ENCODE measurements at regions not wholly inside any gene's neighbourhood (a gene's known extent, or its start where the extent isn't known, plus 50 kb on each side); places are given as distances from the start of the nearest gene placed in this dataset.
"Not testable (repeated sequence)": the region's sequence is repeated elsewhere in the genome, so short reads cannot be mapped to it uniquely, and the experiment has no call there.

- DNase-seq, result no peak
Measured at GRCh38 chr2:142756430-142756829, 121.0 kb upstream of the KYNU start.

DNA sequence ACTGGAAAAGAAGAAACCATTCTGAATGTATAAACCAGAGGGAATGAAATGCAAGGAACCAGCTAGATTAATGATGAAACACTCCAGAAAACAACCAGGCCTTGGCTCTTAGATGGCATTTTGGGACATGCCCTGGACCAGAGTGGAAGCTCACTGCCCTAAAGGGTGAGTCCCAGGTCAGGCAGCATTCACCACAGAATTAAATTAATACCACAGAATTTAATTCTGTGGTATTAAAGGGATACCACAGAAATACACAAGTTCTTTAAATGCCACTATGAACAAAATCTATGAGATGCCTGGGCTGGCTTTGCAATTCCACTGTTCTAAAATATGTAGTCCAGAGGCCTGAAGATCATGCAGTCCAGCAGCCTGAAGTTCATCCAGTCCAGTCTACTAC, 122.3 kb upstream of the KYNU start:
- no peak for DNase-seq

- no peak for DNase-seq
Measured at GRCh38 chr2:142754182-142754581, 123.3 kb upstream of the KYNU start.

- no peak for DNase-seq
Measured at GRCh38 chr2:142750858-142751257, 126.6 kb upstream of the KYNU start.

DNA sequence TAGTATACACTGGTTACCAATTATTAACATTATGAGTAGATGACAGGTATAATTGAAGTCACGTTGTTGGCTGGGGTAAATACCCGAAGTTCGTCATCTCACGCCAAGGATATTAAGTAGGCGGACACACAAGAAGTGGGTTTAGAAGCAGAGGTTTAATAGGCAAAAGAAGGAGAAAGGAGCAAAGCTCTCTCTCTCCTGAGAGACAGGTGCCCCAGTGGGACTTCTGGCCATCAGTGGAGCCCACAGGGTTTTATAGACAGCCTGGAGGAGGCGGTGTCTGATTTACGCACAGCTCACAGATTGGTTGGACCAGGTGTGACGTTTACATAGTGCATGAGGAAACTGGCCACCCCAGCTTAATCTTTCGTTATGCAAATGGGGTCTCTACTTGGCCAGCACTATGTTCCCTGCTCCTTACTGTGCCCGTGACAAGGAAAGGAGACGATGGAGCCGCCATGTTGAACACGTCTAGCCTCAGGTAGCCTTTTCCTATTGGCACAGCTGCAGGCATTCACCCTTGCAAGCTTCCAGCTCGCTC, 128.8 kb upstream of the KYNU start:
- no peak for DNase-seq

GRCh38 chr2:142745691-142746090, 131.8 kb upstream of the KYNU start:
- DNase-seq, result no peak

GRCh38 chr2:142742371-142743214, 134.9 kb upstream of the KYNU start:
- no peak for DNase-seq

DNA sequence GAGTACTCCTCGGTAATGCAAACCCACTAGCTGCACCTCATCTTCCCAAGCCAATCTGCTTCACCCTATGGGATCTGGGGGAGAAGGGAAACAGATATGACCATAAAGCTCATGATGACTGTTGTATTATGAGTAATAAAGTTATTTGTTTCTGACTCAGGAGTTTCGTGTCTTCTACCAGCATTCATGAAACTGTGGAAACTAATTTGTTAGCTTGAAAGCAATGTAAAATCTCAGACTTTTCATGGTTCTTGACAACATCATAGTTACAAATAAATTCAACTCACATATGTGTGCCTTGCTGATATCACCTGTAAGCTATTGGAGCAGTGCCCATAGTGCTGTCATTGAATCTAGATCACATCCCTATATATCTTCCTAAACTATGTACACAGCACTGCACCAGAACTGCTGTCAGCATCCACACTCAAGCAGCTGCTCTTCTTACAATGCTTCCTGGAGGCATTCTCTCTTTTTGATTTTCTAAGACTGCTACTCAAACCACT, 135.6 kb upstream of the KYNU start:
- no peak for DNase-seq

GRCh38 chr2:142734770-142735169, 142.7 kb upstream of the KYNU start:
- no peak for DNase-seq

- DNase-seq, result no peak
Measured at GRCh38 chr2:142734231-142734630, 143.2 kb upstream of the KYNU start.

DNA sequence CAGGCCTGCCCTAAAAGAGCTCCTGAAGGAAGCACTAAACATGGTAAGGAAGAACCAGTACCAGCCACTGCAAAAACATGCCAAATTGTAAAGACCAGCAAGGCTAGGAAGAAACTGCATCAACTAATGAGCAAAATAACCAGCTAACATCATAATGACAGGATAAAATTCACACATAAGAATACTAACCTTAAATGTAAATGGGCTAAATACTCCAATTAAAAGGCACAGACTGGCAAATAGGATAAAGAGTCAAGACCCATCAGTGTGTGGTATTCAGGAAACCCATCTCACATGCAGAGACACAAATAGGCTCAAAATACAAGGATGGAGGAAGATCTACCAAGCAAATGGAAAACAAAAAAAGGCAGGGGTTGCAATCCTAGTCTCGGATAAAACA, 147.7 kb upstream of the KYNU start:
- DNase-seq, result not testable (repeated sequence)

GRCh38 chr2:142727821-142728478, 149.5 kb upstream of the KYNU start:
- not testable (repeated sequence) for DNase-seq

DNA sequence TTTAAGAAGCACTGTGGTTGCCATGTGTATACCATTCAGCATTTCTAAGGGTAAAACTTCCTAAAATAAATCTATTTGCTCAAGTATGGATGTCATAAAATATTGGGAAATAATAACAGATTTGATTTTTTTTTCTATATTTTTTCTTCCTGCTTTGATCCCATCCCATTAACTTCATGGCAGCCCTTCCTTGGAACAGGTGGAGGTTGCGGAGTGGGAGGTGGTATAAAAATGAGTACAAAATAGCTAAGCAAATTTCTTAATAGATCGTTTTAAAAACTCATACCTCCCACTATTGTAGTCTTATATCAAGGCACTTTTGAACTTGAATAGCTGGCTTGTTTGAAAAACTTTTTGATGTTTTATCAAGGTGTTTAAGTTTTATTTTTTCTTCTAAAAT, 152.1 kb upstream of the KYNU start:
- no peak for DNase-seq

DNA sequence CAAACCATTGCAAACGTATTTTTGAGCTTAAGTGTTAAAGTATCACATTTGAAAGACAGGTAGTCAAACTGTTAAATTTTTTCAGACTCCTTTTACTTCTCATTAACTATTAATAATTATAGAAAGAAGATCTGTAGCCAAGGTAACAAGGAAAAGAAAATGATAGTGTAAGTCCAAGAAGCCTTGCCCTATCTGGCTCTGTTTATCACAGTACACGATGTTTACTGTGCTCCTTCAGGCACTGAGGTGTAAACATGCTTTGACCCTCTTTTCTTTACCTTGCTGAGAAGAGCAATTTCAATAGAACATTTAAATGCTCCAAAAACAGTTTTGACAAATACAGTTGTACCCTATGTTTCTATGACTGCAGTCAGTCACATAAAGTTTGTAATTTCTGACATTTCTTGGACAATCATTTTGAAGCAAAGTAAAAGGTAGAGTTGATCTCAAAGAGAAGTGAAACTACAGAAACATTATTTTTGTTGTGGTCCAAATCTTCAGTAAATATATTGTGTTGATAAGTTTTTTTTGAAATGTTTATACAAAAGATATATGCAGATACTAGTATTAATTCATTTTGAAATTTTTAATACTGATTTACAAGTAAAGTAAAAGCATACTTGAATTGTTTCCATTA, 152.6 kb upstream of the KYNU start:
- no peak for DNase-seq

GRCh38 chr2:142724186-142724585, 153.3 kb upstream of the KYNU start:
- DNase-seq, result no peak

GRCh38 chr2:142723236-142723635, 154.2 kb upstream of the KYNU start:
- no peak for DNase-seq

DNA sequence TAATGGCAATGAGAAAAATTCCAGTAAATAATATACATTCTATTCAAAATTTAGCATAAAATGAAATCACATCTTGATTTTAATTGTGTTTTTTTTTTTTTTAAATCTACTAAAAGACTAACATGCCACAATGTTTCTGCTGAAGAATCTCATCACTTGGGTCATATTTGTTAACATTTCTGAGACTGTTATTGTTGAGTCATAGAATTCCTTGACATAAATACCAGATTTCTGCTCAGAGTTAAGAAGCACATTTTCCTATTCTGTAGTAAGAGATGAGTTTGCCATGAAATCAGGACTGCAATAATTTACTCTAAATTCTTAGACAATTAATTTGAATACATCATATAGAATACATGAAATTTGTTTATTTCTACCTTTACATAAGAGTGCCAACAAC, 154.9 kb upstream of the KYNU start:
- DNase-seq, result no peak

DNA sequence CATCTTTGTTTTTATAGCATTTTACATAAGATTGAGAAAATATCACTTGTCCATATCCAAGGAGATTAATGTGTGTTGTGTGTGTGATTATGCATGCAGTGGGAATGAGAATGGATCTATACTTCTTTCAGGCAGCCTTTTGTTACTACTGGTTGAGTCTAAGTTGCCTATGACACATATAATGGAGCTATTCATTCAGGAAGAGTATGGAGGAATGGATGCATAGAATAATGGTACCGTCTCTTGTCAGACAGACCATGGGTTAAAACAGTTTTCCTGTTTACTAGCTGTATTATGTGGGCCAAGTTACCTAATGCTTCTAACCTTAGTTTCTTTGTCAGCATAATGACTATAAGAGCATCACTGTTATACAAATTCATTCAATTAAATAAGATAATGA, 155.4 kb upstream of the KYNU start:
- DNase-seq, result no peak

DNA sequence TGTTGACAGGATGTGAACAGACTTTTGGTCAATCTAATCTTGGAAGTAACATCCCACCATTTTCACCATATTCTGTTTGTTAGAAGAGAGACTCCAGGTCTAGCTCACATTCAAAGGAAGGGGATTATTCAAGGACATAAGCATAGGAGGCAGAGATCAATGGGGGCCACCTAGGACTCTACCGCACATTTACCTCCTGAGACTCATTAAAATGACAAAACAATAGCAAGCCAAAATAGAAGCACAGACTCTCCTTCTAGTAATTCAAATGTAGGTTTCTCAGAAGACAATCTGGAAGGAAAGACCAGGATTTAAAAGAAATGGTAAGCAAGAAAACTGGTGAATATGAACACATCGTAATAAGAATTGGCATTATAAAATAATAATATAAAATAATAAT, 156.4 kb upstream of the KYNU start:
- no peak for DNase-seq

GRCh38 chr2:142718576-142719155, 158.8 kb upstream of the KYNU start:
- DNase-seq, result no peak

GRCh38 chr2:142716463-142717242, 160.8 kb upstream of the KYNU start:
- DNase-seq, result no peak

- no peak for DNase-seq
Measured at GRCh38 chr2:142714600-142714999, 162.9 kb upstream of the KYNU start.

Measured in RPMI8226 (cell line).